Vagina (tissue), 2 donors: ENCODE measurements at regions not wholly inside any gene's neighbourhood (a gene's known extent, or its start where the extent isn't known, plus 50 kb on each side); places are given as distances from the start of the nearest gene placed in this dataset.

Experiments
- DNase-seq, 2 donors: peaks; one replicate each; pipeline ENCODE4 v3.0.0-alpha.2; 2017; ENCODE audit errors: extremely low spot score in 2 of 2
- H3K27ac ChIP-seq: fragments of 200-600 bp; sonication (generic); one replicate; pipeline ENCODE4 v1.5.1; 2019
- H3K27me3 ChIP-seq: fragments of 200-600 bp; sonication (generic); one replicate; pipeline ENCODE4 v1.5.1; 2019
- H3K36me3 ChIP-seq, 2 donors: fragments of 200-600 bp; sonication (generic); one replicate each; pipeline ENCODE4 v1.5.1; 2017 to 2019
- H3K4me1 ChIP-seq: fragments of 200-600 bp; sonication (generic); one replicate; pipeline ENCODE4 v1.5.1; 2019
- H3K4me3 ChIP-seq, 2 donors: fragments of 200-600 bp; sonication (generic); 1 replicate in 1 of 2; 2 replicates in 1 of 2; pipeline ENCODE4 v1.5.1; 2016 to 2019
- H3K9me3 ChIP-seq: fragments of 200-600 bp; sonication (generic); one replicate; pipeline ENCODE4 v1.5.1; 2019
- POLR2A ChIP-seq, 2 donors: fragments of 450-650 bp; IDR thresholded peaks; one replicate each; pipeline ENCODE4 v1.6.1; 2017; ENCODE audit warnings: antibody characterized with exemption in 2 of 2, mild to moderate bottlenecking in 2 of 2, moderate library complexity in 2 of 2
- POLR2AphosphoS5 ChIP-seq, 2 donors: sonication (generic); formaldehyde crosslinking; IDR thresholded peaks; one replicate each; pipeline ENCODE4 v1.9.0; 2017; ENCODE audit warnings: antibody characterized with exemption in 2 of 2, mild to moderate bottlenecking in 2 of 2, low read depth in 1 of 2; ENCODE audit not compliant: insufficient read depth in 1 of 2
- intact Hi-C: fragments of 100-400 bp; cut with DNase I; formaldehyde crosslinking; loops from one replicate; pipeline ENCODE4 v1.15.1; 2023
- TF ChIP-seq, protein P1 (sequence below), 3 experiments: fragments of 450-650 bp in 2 of 3; fragments of 200-600 bp in 1 of 3; sonication (generic) in 1 of 3; IDR thresholded peaks; one replicate each; pipeline ENCODE4 v1.5.1; 2017 to 2019; ENCODE audit warnings: antibody characterized with exemption in 3 of 3, mild to moderate bottlenecking in 2 of 3, moderate library complexity in 2 of 3

DNA sequence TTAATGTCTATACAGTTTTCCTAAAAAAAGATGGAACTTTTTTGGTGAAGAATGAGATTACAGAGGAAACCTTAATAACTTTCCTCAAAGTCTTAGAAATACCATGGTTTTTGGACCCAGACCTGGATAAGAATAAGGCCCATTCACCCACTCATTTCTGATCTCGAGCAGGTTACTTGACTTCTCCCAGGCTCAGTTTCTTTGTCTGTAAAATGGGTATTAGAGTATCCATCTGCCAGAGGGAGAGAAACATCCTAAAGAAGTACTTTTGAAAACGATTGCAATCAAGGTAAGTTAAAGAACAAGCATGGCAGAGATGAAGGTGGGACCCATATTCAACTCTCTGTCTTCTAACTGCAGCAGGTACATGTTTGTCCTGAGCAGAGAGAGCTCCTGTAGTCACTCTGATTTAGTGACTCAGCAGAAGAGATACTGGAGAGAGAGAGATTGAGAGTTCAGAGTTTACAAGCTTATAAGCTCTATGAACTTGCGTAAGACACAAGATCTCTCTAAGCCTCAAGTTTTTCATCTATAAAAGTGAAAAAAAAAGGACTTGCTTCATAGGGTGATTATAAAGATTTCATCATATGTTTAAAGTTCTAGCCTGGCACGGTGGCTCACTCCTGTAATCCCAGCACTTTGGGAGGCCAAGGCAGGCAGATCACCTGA is 379.4 kb upstream of the SGCD start:
- H3K27me3 ChIP-seq: no peaks in the 10 kb centered on the region
- H3K4me1 ChIP-seq: no peaks in the 10 kb centered on the region
- no peaks in the 10 kb centered on the region for H3K36me3 ChIP-seq
- no peak for DNase-seq
- TF ChIP-seq POLR2A (IDR thresholded peaks at IDR 0.05) (no peak), POLR2AphosphoS5 (IDR thresholded peaks at IDR 0.05; ENCODE audit: insufficient read depth in 1 of 2, low read depth in 1 of 2) (no peak)
- TF ChIP-seq, protein P1, sequence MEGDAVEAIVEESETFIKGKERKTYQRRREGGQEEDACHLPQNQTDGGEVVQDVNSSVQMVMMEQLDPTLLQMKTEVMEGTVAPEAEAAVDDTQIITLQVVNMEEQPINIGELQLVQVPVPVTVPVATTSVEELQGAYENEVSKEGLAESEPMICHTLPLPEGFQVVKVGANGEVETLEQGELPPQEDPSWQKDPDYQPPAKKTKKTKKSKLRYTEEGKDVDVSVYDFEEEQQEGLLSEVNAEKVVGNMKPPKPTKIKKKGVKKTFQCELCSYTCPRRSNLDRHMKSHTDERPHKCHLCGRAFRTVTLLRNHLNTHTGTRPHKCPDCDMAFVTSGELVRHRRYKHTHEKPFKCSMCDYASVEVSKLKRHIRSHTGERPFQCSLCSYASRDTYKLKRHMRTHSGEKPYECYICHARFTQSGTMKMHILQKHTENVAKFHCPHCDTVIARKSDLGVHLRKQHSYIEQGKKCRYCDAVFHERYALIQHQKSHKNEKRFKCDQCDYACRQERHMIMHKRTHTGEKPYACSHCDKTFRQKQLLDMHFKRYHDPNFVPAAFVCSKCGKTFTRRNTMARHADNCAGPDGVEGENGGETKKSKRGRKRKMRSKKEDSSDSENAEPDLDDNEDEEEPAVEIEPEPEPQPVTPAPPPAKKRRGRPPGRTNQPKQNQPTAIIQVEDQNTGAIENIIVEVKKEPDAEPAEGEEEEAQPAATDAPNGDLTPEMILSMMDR (IDR thresholded peaks at IDR 0.05): no peak
- no peaks in the 10 kb centered on the region for H3K9me3 ChIP-seq
- H3K4me3 ChIP-seq: no peak overlapping the region
- intact Hi-C loops: no loop called here
- no peak overlapping the region for H3K27ac ChIP-seq

DNA sequence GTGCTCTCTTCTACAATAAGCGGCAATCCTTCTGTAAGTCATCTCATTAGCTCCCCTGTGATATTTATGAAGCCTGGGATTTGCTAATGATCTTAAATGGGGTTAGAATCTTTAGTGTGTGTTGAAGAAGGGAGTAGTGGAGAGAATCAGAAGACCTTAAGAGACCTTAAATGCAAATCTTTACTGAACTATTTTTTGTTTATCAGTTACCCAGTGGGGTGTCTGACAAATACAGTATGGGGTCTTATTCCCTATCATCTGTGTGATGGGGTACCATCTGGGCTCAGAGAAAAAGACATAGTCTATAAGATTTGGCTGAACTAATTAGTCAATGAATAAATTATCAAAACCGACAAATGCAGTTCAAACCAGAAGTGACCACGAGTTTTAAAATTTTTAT is 378.4 kb upstream of the SGCD start:
- no peak for TF ChIP-seq POLR2AphosphoS5 (IDR thresholded peaks at IDR 0.05; ENCODE audit: insufficient read depth in 1 of 2, low read depth in 1 of 2)
- TF ChIP-seq POLR2A (IDR thresholded peaks at IDR 0.05): no peak
- TF ChIP-seq, protein P1 (IDR thresholded peaks at IDR 0.05): no peak
- Histone ChIP-seq H3K4me1 (no peaks in the 10 kb centered on the region), H3K27ac (no peak overlapping the region), H3K27me3 (no peaks in the 10 kb centered on the region), H3K36me3 (no peaks in the 10 kb centered on the region), H3K9me3 (no peaks in the 10 kb centered on the region), H3K4me3 (no peak overlapping the region)
- intact Hi-C loops: no loop called here
- no peak for DNase-seq

DNA sequence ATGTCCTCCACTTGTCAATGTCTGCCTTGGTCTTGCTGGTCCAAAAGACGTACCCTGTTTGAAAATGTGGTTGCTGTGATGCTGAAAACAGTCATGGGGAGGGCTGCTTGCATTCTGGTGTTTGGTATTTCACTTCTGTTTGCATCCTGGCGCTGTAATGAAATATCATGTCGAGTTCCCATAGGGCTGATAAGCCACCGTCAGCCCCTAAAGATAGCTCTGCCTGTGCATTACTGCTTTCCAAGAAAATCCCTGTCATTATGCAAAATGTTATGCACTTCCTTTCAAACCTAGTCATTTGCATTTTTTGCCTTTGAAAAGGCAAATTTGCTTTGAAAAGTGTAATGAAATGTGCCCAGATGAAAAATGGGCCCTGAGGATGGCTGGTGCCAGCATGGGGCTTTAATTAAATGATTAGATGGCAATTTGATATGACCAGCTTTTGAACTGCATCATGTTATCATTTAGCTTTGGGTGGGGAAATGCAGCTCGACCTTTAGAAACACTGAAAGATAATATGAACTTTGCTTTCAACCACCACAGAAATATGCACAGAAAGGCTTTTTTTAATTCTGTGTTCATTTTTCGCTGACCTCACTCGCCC is 374.4 kb upstream of the SGCD start:
- no peak for DNase-seq
- no peak overlapping the region for H3K27ac ChIP-seq
- H3K9me3 ChIP-seq: no peaks in the 10 kb centered on the region
- H3K36me3 ChIP-seq: no peaks in the 10 kb centered on the region
- TF ChIP-seq POLR2A (IDR thresholded peaks at IDR 0.05) (no peak), POLR2AphosphoS5 (IDR thresholded peaks at IDR 0.05; ENCODE audit: insufficient read depth in 1 of 2, low read depth in 1 of 2) (no peak)
- TF ChIP-seq, protein P1 (IDR thresholded peaks at IDR 0.05): no peak
- H3K4me1 ChIP-seq: no peaks in the 10 kb centered on the region
- H3K27me3 ChIP-seq: no peaks in the 10 kb centered on the region
- H3K4me3 ChIP-seq: no peak overlapping the region
- intact Hi-C loops: no loop called here

DNA sequence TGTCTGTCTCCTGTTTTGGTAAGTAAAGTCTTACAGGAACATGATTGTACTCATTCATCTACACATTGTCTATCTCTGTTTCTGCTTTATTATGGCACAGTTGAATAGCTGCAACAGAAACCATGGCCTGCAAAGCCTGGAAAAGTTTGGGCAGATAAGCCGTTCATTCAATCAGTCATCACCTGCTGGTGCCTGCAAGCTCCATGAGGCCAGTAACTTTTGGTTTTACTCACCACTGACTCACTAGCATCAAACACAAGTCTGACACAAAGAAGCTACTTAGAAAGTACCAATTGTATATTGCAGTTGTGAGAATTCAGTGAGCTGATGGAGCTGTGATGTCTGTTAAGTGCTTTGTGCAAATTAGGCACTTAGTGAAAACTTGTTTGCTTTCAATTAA is 373.6 kb upstream of the SGCD start:
- no peak for DNase-seq
- Histone ChIP-seq H3K9me3 (no peaks in the 10 kb centered on the region), H3K4me1 (no peaks in the 10 kb centered on the region), H3K4me3 (no peak overlapping the region), H3K27ac (no peak overlapping the region), H3K36me3 (no peaks in the 10 kb centered on the region), H3K27me3 (no peaks in the 10 kb centered on the region)
- TF ChIP-seq, protein P1 (IDR thresholded peaks at IDR 0.05): no peak
- TF ChIP-seq POLR2A (IDR thresholded peaks at IDR 0.05) (no peak), POLR2AphosphoS5 (IDR thresholded peaks at IDR 0.05; ENCODE audit: insufficient read depth in 1 of 2, low read depth in 1 of 2) (no peak)
- intact Hi-C loops: no loop called here
